ENCODE measurements at regions not wholly inside any gene's neighbourhood (a gene's known extent, or its start where the extent isn't known, plus 50 kb on each side); places are given as distances from the start of the nearest gene placed in this dataset.

GRCh38 chr2:129763190-129763846, 216.1 kb upstream of the RAB6C start:
- TF ChIP-seq, protein P1, sequence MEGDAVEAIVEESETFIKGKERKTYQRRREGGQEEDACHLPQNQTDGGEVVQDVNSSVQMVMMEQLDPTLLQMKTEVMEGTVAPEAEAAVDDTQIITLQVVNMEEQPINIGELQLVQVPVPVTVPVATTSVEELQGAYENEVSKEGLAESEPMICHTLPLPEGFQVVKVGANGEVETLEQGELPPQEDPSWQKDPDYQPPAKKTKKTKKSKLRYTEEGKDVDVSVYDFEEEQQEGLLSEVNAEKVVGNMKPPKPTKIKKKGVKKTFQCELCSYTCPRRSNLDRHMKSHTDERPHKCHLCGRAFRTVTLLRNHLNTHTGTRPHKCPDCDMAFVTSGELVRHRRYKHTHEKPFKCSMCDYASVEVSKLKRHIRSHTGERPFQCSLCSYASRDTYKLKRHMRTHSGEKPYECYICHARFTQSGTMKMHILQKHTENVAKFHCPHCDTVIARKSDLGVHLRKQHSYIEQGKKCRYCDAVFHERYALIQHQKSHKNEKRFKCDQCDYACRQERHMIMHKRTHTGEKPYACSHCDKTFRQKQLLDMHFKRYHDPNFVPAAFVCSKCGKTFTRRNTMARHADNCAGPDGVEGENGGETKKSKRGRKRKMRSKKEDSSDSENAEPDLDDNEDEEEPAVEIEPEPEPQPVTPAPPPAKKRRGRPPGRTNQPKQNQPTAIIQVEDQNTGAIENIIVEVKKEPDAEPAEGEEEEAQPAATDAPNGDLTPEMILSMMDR (IDR thresholded peaks at IDR 0.05), result no peak
- TF ChIP-seq POLR2AphosphoS5 (IDR thresholded peaks at IDR 0.05), result no peak

All from prostate gland (tissue), 2 donors.